NB4 (cell line): ENCODE measurements at regions not wholly inside any gene's neighbourhood (a gene's known extent, or its start where the extent isn't known, plus 50 kb on each side); places are given as distances from the start of the nearest gene placed in this dataset.

Source experiments
- MAX ChIP-seq: IDR thresholded peaks from 2 replicates; pipeline ENCODE4 v1.6.1; 2011; ENCODE audit warnings: low read depth, low read length
- MYC ChIP-seq: IDR thresholded peaks from 2 replicates; pipeline ENCODE4 v1.6.1; 2011; ENCODE audit warnings: low read depth, low read length
- POLR2A ChIP-seq: IDR thresholded peaks from 2 replicates; pipeline ENCODE4 v1.6.1; 2011; ENCODE audit warnings: mild to moderate bottlenecking; ENCODE audit not compliant: insufficient read length; ENCODE audit errors: extremely low read depth
- TF ChIP-seq, protein P1 (sequence below): IDR thresholded peaks from one replicate; pipeline ENCODE4 v1.5.1; 2012; ENCODE audit warnings: low read depth, low read length

- TF ChIP-seq, protein P1, sequence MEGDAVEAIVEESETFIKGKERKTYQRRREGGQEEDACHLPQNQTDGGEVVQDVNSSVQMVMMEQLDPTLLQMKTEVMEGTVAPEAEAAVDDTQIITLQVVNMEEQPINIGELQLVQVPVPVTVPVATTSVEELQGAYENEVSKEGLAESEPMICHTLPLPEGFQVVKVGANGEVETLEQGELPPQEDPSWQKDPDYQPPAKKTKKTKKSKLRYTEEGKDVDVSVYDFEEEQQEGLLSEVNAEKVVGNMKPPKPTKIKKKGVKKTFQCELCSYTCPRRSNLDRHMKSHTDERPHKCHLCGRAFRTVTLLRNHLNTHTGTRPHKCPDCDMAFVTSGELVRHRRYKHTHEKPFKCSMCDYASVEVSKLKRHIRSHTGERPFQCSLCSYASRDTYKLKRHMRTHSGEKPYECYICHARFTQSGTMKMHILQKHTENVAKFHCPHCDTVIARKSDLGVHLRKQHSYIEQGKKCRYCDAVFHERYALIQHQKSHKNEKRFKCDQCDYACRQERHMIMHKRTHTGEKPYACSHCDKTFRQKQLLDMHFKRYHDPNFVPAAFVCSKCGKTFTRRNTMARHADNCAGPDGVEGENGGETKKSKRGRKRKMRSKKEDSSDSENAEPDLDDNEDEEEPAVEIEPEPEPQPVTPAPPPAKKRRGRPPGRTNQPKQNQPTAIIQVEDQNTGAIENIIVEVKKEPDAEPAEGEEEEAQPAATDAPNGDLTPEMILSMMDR = no peak
- TF ChIP-seq POLR2A (no peak), MAX (no peak), MYC (no peak)
Measured at GRCh38 chr3:106182950-106183511, 314.2 kb upstream of the CBLB start.
